K562 (cell line): ENCODE measurements at regions not wholly inside any gene's neighbourhood (a gene's known extent, or its start where the extent isn't known, plus 50 kb on each side); places are given as distances from the start of the nearest gene placed in this dataset.

Experiments used
- ATAC-seq: fragments of 200-7000 bp; cut with Tn5 transposase; 3 replicates; pipeline ENCODE4 v1.9.1; 2020; ENCODE audit warnings: moderate library complexity
- BruUV-seq: library from RNA; stranded (reverse); fragments of 400-500 nt; replicated peaks from 2 replicates; lab custom pipeline; 2021; lab: Mats Ljungman, UMichigan
- CTCF ChIA-PET: fragments of 300-600 bp; formaldehyde crosslinking; extraction: SDS; loops from one replicate; lab custom pipeline; 2021; ENCODE audit warnings: low intra/inter-chr PET ratio; lab: Yijun Ruan, JAX
- POLR2A ChIA-PET: fragments of 300-600, 350-650 bp; sonication (Branson Sonifier 250); formaldehyde crosslinking; extraction: SDS; loops from one replicate; lab custom pipeline; 2021; ENCODE audit warnings: antibody characterized with exemption, inconsistent platforms; lab: Yijun Ruan, JAX
- DNase-seq, 4 experiments: peaks; one replicate each; pipeline versions ENCODE4 v3.0.0 to v3.0.0-alpha.2; 2011 to 2018; ENCODE audit warnings: low spot score in 3 of 4, mixed read lengths in 3 of 4; ENCODE audit errors: extremely low read depth in 1 of 4
- FAIRE-seq: peaks from 2 replicates; lab custom pipeline; 2011; peaks lifted over from hg19 to GRCh38; lab: Jason Lieb, UNC
- H2AFZ ChIP-seq: 2 replicates; pipeline ENCODE4 v1.6.0; 2011; ENCODE audit warnings: low read depth, low read length, control low read depth, inconsistent platforms
- H3K27ac ChIP-seq: fragments of 200-600 bp; 3 replicates; pipeline ENCODE4 v1.8.0; 2011; ENCODE audit warnings: low read depth, mild to moderate bottlenecking, control low read depth, inconsistent platforms, low read length, moderate library complexity, mixed read lengths; ENCODE audit errors: extremely low read depth
- H3K27me3 ChIP-seq, 2 experiments: fragments of 300-600 bp in 1 of 2; 2 replicates in 1 of 2; 3 replicates in 1 of 2; pipeline versions ENCODE4 v1.6.0 to v1.8.0; 2011; ENCODE audit warnings: inconsistent platforms in 2 of 2, low read length in 2 of 2, mild to moderate bottlenecking in 1 of 2, mixed read lengths in 1 of 2, moderate library complexity in 1 of 2; ENCODE audit not compliant: control insufficient read depth in 2 of 2, insufficient read depth in 2 of 2
- H3K36me3 ChIP-seq: fragments of 300-600 bp; 3 replicates; pipeline ENCODE4 v1.8.0; 2011; ENCODE audit warnings: mild to moderate bottlenecking, low read length, inconsistent platforms; ENCODE audit not compliant: control insufficient read depth, insufficient read depth
- H3K4me1 ChIP-seq, 2 experiments: fragments of 200-600 bp in 1 of 2; replicated peaks in 1 of 2; 2 replicates in 1 of 2; 3 replicates in 1 of 2; pipeline versions ENCODE4 v1.5.1 to v1.8.0; 2011; ENCODE audit warnings: inconsistent platforms in 2 of 2, low read length in 2 of 2, mild to moderate bottlenecking in 1 of 2, mixed read lengths in 1 of 2, moderate library complexity in 1 of 2; ENCODE audit not compliant: control insufficient read depth in 2 of 2, insufficient read depth in 2 of 2
- H3K4me2 ChIP-seq: 2 replicates; pipeline ENCODE4 v1.6.1; 2011; ENCODE audit warnings: low read length, control low read depth, inconsistent platforms, mixed read lengths; ENCODE audit not compliant: insufficient read depth
- H3K4me3 ChIP-seq: fragments of 200-600 bp; sonication (generic), shearing (Covaris generic); 2 replicates; pipeline ENCODE4 v1.5.1; 2016; ENCODE audit warnings: control low read depth, inconsistent platforms
- H3K79me2 ChIP-seq: fragments of 200-600 bp; 3 replicates; pipeline ENCODE4 v1.8.0; 2011; ENCODE audit warnings: low read length, inconsistent platforms; ENCODE audit not compliant: control insufficient read depth, insufficient read depth
- H3K9ac ChIP-seq, 2 experiments: 2 replicates each; pipeline versions ENCODE4 v1.6.0 to v1.6.1; 2011; ENCODE audit warnings: low read depth in 2 of 2, low read length in 2 of 2, control low read depth in 1 of 2, inconsistent platforms in 1 of 2, mild to moderate bottlenecking in 1 of 2, mixed read lengths in 1 of 2; ENCODE audit not compliant: insufficient read depth in 1 of 2
- H3K9me1 ChIP-seq: one replicate; pipeline ENCODE4 v1.6.0; 2011; ENCODE audit warnings: inconsistent platforms, mild to moderate bottlenecking, low read length, moderate library complexity; ENCODE audit not compliant: control insufficient read depth, insufficient read depth
- H3K9me3 ChIP-seq: replicated peaks from 2 replicates; pipeline ENCODE4 v1.5.1; 2011; ENCODE audit warnings: low read depth, low read length, inconsistent platforms; ENCODE audit not compliant: control insufficient read depth, insufficient read depth
- H4K20me1 ChIP-seq: replicated peaks from 2 replicates; pipeline ENCODE4 v1.6.1; 2011; ENCODE audit warnings: low read length, inconsistent platforms, mixed read lengths; ENCODE audit not compliant: control insufficient read depth, insufficient read depth
- ARNT ChIP-seq, 2 experiments: fragments of 450-650 bp; IDR thresholded peaks; 2 replicates each; pipeline ENCODE4 v1.6.1; 2016; ENCODE audit warnings: mild to moderate bottlenecking in 1 of 2
- FOXK2 ChIP-seq, 2 experiments: fragments of 450-650 bp; IDR thresholded peaks in 1 of 2; conservative IDR thresholded peaks in 1 of 2; 2 replicates each; pipeline ENCODE4 v1.6.1; 2016; ENCODE audit warnings: low read depth in 2 of 2, mild to moderate bottlenecking in 1 of 2
- KDM4B ChIP-seq, 2 experiments: fragments of 450-650 bp in 1 of 2; sonication (generic) in 1 of 2; IDR thresholded peaks; 2 replicates each; pipeline ENCODE4 v1.6.1; 2016 to 2017; ENCODE audit warnings: borderline replicate concordance in 2 of 2, antibody characterized with exemption in 1 of 2, low read depth in 1 of 2, mild to moderate bottlenecking in 1 of 2
- MCM7 ChIP-seq, 2 experiments: fragments of 450-650 bp; IDR thresholded peaks; 2 replicates each; pipeline ENCODE4 v1.6.1; 2016 to 2018
- MLLT1 ChIP-seq, 2 experiments: fragments of 450-650 bp; IDR thresholded peaks; 2 replicates each; pipeline ENCODE4 v1.6.1; 2016
- PCBP2 ChIP-seq: fragments of 200-400 bp; formaldehyde crosslinking; IDR thresholded peaks from 2 replicates; pipeline ENCODE4 v1.6.1; 2018; ENCODE audit warnings: low read length, low read depth, mild to moderate bottlenecking, moderate library complexity; ENCODE audit not compliant: poor library complexity, severe bottlenecking
- POLR2A ChIP-seq: fragments of 450-650 bp; conservative IDR thresholded peaks from 2 replicates; pipeline ENCODE4 v1.6.1; 2016
- RNF2 ChIP-seq: sonication (generic); IDR thresholded peaks from 2 replicates; pipeline ENCODE4 v1.6.1; 2016
- STAT5A ChIP-seq: IDR thresholded peaks from 2 replicates; pipeline ENCODE4 v1.6.1; 2012; ENCODE audit warnings: low read length, inconsistent platforms, borderline replicate concordance
- TAF15 ChIP-seq: fragments of 200-400 bp; formaldehyde crosslinking; IDR thresholded peaks from 2 replicates; pipeline ENCODE4 v1.6.1; 2017; ENCODE audit warnings: mild to moderate bottlenecking, low read depth, low read length, moderate library complexity
- TCF7L2 ChIP-seq: fragments of 150-350 bp; IDR thresholded peaks from 2 replicates; pipeline ENCODE4 v1.6.1; 2016; ENCODE audit warnings: low read depth, mild to moderate bottlenecking, low read length, moderate library complexity
- ZBTB8A ChIP-seq: fragments of 450-650 bp; IDR thresholded peaks from 2 replicates; pipeline ENCODE4 v1.6.1; 2018; ENCODE audit warnings: mild to moderate bottlenecking, moderate library complexity; ENCODE audit not compliant: partially characterized antibody
- ZNF592 ChIP-seq: fragments of 450-650 bp; IDR thresholded peaks from 2 replicates; pipeline ENCODE4 v1.6.1; 2017; ENCODE audit warnings: antibody characterized with exemption, mild to moderate bottlenecking
- ZNF707 ChIP-seq: fragments of 250-450 bp; sonication (Bioruptor Pico); conservative IDR thresholded peaks from 2 replicates; pipeline ENCODE4 v1.8.0; 2022; ENCODE audit warnings: inconsistent platforms, mild to moderate bottlenecking, moderate library complexity
- WGBS: fragments of 100-300 bp; shearing (Covaris generic); methylation state at CpG from one replicate; pipeline ENCODE4 v1.1.6; 2016; ENCODE audit warnings: low coverage, mixed read lengths; ENCODE audit not compliant: insufficient coverage; ENCODE audit errors: missing lambda C conversion rate; 5-methylcytosine and 5-hydroxymethylcytosine counted together
- in situ Hi-C: fragments of 300-500 bp; cut with MboI; formaldehyde crosslinking; loops from 4 replicates; pipeline ENCODE4 v1.15.0; 2018; ENCODE audit warnings: inconsistent platforms, mixed read lengths
- intact Hi-C: fragments of 100-400 bp; cut with micrococcal nuclease; formaldehyde crosslinking; loops from 2 replicates; pipeline ENCODE4 v1.14.2; 2022
- TF ChIP-seq, protein P1 (sequence below): fragments of 450-650 bp; formaldehyde crosslinking; conservative IDR thresholded peaks from 2 replicates; pipeline ENCODE4 v1.4.0; 2022; ENCODE audit warnings: mild to moderate bottlenecking, missing genetic modification characterization
- TF ChIP-seq, protein P2 (sequence below), 2 experiments: IDR thresholded peaks; 2 replicates each; pipeline ENCODE4 v1.6.1; 2011; ENCODE audit warnings: borderline replicate concordance in 1 of 2, control low read depth in 1 of 2, low read depth in 1 of 2, low read length in 1 of 2, mild to moderate bottlenecking in 1 of 2, mixed read lengths in 1 of 2, moderate library complexity in 1 of 2; ENCODE audit not compliant: insufficient read depth in 1 of 2, insufficient read length in 1 of 2, poor library complexity in 1 of 2, severe bottlenecking in 1 of 2; ENCODE audit errors: extremely low read depth in 1 of 2

GRCh38 chr7:114209968-114210367 is 204.6 kb upstream of the FOXP2 start:
- no peak for DNase-seq
- POLR2A ChIA-PET = no interaction called here
- intact Hi-C loops (no loop called here), in situ Hi-C loops (no loop called here)
- 0% methylated on average over 1 of the region's 1 CpG for WGBS
- Histone ChIP-seq H3K27me3 (no peaks in the 10 kb centered on the region), H3K27ac (no peak overlapping the region), H3K79me2 (no peaks in the 10 kb centered on the region), H3K9me1 (no peaks in the 10 kb centered on the region), H3K4me2 (no peak overlapping the region), H3K9ac (no peak overlapping the region), H4K20me1 (no peaks in the 10 kb centered on the region), H3K4me1 (no peaks in the 10 kb centered on the region), H2AFZ (no peak overlapping the region), H3K4me3 (no peak overlapping the region), H3K36me3 (no peaks in the 10 kb centered on the region), H3K9me3 (peaks cover 4% of the 10 kb centered on the region)
- no peak for ATAC-seq
- FAIRE-seq = no peak
- CTCF ChIA-PET = no interaction called here
- no TSS peak for BruUV-seq
- TF ChIP-seq, protein P1, sequence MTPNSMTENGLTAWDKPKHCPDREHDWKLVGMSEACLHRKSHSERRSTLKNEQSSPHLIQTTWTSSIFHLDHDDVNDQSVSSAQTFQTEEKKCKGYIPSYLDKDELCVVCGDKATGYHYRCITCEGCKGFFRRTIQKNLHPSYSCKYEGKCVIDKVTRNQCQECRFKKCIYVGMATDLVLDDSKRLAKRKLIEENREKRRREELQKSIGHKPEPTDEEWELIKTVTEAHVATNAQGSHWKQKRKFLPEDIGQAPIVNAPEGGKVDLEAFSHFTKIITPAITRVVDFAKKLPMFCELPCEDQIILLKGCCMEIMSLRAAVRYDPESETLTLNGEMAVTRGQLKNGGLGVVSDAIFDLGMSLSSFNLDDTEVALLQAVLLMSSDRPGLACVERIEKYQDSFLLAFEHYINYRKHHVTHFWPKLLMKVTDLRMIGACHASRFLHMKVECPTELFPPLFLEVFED (CRISPR knock-in tag) = no peak
- TF ChIP-seq POLR2A = no peak
- no peak for TF ChIP-seq MCM7 (IDR thresholded peaks at IDR 0.05)
- TF ChIP-seq, protein P2, sequence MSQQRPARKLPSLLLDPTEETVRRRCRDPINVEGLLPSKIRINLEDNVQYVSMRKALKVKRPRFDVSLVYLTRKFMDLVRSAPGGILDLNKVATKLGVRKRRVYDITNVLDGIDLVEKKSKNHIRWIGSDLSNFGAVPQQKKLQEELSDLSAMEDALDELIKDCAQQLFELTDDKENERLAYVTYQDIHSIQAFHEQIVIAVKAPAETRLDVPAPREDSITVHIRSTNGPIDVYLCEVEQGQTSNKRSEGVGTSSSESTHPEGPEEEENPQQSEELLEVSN (IDR thresholded peaks at IDR 0.05; ENCODE audit: borderline replicate concordance in 1 of 2, extremely low read depth in 1 of 2, insufficient read depth in 1 of 2, insufficient read length in 1 of 2, low read depth in 1 of 2, low read length in 1 of 2, poor library complexity in 1 of 2, severe bottlenecking in 1 of 2) = no peak
- no peak for TF ChIP-seq STAT5A
- no peak for TF ChIP-seq ZNF592
- no peak for TF ChIP-seq TAF15
- no peak for TF ChIP-seq ZBTB8A
- TF ChIP-seq MLLT1 (IDR thresholded peaks at IDR 0.05) = no peak
- TF ChIP-seq TCF7L2 = no peak
- no peak for TF ChIP-seq FOXK2 (conservative IDR thresholded peaks at IDR 0.05 in 1 of 2, IDR thresholded peaks at IDR 0.05 in 1 of 2; ENCODE audit: low read depth in 2 of 2)
- no peak for TF ChIP-seq ARNT (IDR thresholded peaks at IDR 0.05)
- TF ChIP-seq PCBP2 = no peak
- TF ChIP-seq ZNF707 (CRISPR knock-in tag) = no peak
- TF ChIP-seq KDM4B (IDR thresholded peaks at IDR 0.05; ENCODE audit: borderline replicate concordance in 2 of 2, low read depth in 1 of 2) = no peak
- no peak for TF ChIP-seq RNF2
